ENCODE measurements at regions not wholly inside any gene's neighbourhood (a gene's known extent, or its start where the extent isn't known, plus 50 kb on each side); places are given as distances from the start of the nearest gene placed in this dataset.

DNA sequence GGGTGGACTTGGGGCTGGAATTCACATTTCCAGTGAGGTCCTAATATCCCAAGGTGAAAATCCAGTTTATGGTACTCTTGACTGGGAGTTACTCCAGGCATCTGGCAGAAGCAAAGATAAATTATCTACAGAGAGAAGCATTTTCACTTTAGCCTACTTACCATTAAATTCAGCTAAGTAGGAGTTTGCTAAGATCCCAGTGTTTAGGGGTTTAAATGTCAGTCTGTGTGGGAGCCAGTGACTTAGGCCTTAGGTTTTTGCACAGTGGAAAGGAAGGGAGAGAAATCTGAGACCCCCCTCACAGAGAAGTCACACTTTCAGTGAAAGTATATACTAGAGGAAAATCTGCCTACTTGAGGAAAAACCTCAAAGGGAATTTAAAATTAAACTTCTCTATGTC lies 134.2 kb downstream of the IQUB start:
- TF ChIP-seq, protein P1, sequence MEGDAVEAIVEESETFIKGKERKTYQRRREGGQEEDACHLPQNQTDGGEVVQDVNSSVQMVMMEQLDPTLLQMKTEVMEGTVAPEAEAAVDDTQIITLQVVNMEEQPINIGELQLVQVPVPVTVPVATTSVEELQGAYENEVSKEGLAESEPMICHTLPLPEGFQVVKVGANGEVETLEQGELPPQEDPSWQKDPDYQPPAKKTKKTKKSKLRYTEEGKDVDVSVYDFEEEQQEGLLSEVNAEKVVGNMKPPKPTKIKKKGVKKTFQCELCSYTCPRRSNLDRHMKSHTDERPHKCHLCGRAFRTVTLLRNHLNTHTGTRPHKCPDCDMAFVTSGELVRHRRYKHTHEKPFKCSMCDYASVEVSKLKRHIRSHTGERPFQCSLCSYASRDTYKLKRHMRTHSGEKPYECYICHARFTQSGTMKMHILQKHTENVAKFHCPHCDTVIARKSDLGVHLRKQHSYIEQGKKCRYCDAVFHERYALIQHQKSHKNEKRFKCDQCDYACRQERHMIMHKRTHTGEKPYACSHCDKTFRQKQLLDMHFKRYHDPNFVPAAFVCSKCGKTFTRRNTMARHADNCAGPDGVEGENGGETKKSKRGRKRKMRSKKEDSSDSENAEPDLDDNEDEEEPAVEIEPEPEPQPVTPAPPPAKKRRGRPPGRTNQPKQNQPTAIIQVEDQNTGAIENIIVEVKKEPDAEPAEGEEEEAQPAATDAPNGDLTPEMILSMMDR (IDR thresholded peaks at IDR 0.05) = no peak
- TF ChIP-seq, protein P2, sequence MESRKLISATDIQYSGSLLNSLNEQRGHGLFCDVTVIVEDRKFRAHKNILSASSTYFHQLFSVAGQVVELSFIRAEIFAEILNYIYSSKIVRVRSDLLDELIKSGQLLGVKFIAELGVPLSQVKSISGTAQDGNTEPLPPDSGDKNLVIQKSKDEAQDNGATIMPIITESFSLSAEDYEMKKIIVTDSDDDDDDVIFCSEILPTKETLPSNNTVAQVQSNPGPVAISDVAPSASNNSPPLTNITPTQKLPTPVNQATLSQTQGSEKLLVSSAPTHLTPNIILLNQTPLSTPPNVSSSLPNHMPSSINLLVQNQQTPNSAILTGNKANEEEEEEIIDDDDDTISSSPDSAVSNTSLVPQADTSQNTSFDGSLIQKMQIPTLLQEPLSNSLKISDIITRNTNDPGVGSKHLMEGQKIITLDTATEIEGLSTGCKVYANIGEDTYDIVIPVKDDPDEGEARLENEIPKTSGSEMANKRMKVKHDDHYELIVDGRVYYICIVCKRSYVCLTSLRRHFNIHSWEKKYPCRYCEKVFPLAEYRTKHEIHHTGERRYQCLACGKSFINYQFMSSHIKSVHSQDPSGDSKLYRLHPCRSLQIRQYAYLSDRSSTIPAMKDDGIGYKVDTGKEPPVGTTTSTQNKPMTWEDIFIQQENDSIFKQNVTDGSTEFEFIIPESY (IDR thresholded peaks at IDR 0.05; ENCODE audit: borderline replicate concordance, low read depth) = no peak
- no peak for TF ChIP-seq YY1 (IDR thresholded peaks at IDR 0.05; ENCODE audit: low read depth)
- TF ChIP-seq EP300 (IDR thresholded peaks at IDR 0.05; ENCODE audit: borderline replicate concordance in 1 of 2, low read depth in 1 of 2, low read length in 1 of 2) = no peak
- TF ChIP-seq, protein P3, sequence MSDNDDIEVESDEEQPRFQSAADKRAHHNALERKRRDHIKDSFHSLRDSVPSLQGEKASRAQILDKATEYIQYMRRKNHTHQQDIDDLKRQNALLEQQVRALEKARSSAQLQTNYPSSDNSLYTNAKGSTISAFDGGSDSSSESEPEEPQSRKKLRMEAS (IDR thresholded peaks at IDR 0.05; ENCODE audit: low read depth) = no peak

Data from SK-N-SH (cell line).